SK-N-SH (cell line): ENCODE measurements at regions not wholly inside any gene's neighbourhood (a gene's known extent, or its start where the extent isn't known, plus 50 kb on each side); places are given as distances from the start of the nearest gene placed in this dataset.

Source experiments
- CTCF ChIP-seq: fragments of 200-600 bp; sonication (generic); IDR thresholded peaks from 2 replicates; pipeline ENCODE4 v1.6.1; 2017; ENCODE audit warnings: antibody characterized with exemption, mild to moderate bottlenecking, moderate library complexity
- REST ChIP-seq: IDR thresholded peaks from 2 replicates; pipeline ENCODE4 v1.6.1; 2012; ENCODE audit warnings: mild to moderate bottlenecking, low read depth, low read length, moderate library complexity

- no peak for TF ChIP-seq REST
- no peak for TF ChIP-seq CTCF
Observed at GRCh38 chr2:4295680-4296079, 592.3 kb downstream of the DCDC2C start.
